IPS-NIHi7 (cell line): ENCODE measurements at regions not wholly inside any gene's neighbourhood (a gene's known extent, or its start where the extent isn't known, plus 50 kb on each side); places are given as distances from the start of the nearest gene placed in this dataset.
"Not testable (repeated sequence)": the region's sequence is repeated elsewhere in the genome, so short reads cannot be mapped to it uniquely, and the experiment has no call there.

ENCODE experiments used
- DNase-seq: peaks from one replicate; pipeline ENCODE4 v3.0.0; 2012; ENCODE audit warnings: mixed read lengths; ENCODE audit errors: extremely low spot score

DNA sequence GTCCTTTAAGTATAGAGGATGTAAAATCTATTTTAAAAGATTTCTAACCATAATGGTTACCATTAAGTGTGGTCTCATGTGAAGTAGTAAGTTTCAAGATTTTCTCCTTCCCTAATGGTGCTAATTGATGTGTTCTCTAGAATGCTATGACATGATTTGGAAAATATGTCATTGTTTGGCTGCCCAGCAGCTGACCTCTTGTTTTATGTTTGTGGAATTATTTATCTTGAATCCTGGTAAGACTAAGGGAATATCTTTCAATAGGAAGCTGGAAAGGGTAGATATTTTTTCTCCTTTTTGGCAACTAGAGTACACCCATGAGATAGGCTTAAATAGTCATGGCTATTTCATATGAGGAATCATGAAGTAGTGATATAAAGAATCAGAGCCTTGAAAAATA, 139.8 kb upstream of the CHODL start:
- DNase-seq = no peak

DNA sequence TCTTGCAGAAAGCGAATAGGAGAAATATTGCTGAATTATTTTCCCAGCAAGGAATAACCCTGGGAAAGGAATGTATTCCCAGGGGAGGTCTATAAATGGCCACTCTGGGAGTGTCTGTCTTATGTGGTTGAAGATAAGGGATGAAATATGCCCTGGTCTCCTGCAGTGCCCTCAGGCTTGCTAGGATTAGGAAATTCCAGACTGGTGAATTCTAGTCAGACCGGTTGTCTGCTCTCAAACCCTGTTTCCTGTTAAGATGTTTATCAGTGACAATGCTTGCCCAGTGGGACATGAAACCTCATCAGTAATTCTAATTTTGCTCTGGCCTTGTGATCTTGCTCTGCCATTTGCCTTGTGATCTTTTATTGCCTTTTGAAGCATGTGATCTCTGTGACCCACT, 148.2 kb upstream of the CHODL start:
- DNase-seq = not testable (repeated sequence)

DNA sequence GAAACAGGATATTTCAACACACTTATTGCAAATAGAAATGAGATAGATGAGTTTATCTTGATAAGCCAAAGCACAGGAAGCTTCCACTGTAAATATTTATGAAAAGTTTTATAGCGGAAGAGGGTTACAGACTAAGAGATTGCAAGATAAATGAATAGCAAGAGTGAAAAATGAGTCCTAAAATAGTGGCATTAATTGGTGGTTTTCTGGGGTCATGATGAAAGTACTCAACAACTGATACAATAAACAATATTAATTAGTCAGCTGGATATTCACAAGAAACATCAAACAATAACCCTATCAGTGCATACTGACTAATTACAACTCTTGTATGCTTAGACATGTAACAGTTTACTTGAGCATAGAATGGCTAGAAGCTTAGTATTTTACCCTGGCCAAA, 154.8 kb upstream of the CHODL start:
- DNase-seq = no peak

DNA sequence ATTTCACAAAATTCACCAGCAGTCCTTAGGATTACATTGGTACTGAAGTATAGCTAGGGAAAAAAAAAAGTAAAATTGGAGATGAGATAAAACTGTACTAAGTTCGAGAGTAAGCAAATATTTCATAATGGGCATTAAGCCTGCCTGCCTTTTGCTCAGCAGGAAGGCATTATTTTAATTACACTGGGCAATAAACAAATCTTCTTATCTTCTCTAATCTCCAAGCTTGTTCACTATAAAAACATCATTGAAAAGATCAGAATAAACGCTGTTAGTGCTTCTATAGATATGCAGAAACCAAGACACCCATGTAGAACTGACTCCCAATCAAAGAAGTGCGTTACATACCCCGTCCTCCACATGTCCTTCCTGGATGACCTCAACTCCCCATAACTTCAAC, 174.2 kb upstream of the CHODL start:
- no peak for DNase-seq

- no peak for DNase-seq
Measured at GRCh38 chr21:18069875-18070274, 174.8 kb upstream of the CHODL start.

DNA sequence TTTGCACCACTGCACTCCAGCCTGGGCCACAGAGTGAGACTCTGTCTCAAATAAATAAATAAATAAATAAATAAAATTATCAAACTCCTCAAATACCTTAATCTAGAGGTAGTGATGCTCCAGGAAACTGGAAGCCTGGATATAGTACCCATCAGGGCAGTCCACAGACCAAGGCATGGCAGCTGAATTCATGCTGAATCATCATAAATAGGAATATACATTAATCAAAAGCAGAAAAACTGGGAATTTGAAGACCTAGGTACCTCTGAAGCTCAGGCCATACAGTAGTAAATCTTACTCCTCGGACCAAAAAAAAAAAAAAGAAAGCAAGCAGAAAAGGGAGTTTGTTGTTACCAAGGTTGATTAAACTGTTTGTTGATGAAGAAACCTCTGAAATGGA, 184.2 kb upstream of the CHODL start:
- DNase-seq = no peak

- no peak for DNase-seq
Measured at GRCh38 chr21:18058731-18059398, 185.8 kb upstream of the CHODL start.

DNA sequence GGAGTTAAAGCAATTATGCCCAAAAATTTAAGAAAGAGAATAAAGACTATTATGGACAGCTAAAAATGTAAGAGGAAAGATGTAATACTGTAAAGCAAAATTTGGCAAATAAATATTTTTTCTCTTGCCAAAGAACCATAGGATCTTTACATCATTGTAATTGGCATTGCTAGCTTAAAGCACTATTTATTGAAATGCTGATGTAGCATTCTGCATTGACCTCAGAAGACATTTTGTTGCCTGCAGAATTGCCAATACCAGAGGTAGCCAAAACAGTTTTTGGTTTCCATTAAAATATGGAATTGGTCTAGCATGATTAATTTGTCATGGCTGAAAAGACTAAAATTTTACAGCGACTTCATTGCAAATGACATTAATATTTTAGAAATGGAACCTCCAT, 191.5 kb upstream of the CHODL start:
- no peak for DNase-seq

GRCh38 chr21:18049461-18049860, 195.2 kb upstream of the CHODL start:
- no peak for DNase-seq

- peak; percentile 41 for DNase-seq
Measured at GRCh38 chr21:18041012-18041411, 203.6 kb upstream of the CHODL start.

DNA sequence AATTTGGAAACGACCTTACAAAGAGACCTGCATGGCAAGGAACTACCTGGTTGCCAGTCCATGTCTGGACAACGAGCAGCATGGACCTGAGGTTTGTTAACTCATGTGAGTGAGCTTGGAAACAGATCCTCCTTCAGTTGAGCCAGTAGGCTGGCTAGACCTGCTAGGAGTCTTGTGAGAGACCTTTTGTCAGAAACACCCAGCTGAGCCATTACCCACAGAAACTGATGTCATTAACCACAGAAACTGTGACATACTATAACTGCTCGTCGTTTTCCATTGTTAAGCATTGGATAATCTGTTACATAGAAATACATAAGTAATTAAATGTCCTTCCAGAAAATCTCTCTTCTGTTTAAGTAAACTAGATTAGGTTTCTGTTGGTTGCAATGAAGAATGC, 211.1 kb upstream of the C21orf91 start:
- no peak for DNase-seq

DNA sequence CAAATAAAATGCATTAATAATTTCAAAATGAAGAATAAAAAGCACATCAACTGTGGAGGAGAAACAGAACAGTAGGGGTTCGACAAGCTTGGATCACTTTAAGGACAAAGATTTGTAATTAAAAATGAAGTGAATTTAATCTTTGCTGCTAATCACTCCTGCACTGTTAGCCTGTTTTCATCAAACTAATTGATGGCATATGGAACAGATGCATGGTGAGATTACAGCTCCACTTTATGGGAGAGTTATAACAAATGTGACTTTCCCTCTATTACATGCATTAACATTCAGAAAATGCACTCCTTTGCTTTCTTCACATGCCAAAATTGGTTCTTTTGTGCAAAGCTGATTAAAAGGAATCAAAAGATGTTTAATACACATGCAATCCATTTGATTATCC, 207.2 kb upstream of the C21orf91 start:
- DNase-seq = no peak

DNA sequence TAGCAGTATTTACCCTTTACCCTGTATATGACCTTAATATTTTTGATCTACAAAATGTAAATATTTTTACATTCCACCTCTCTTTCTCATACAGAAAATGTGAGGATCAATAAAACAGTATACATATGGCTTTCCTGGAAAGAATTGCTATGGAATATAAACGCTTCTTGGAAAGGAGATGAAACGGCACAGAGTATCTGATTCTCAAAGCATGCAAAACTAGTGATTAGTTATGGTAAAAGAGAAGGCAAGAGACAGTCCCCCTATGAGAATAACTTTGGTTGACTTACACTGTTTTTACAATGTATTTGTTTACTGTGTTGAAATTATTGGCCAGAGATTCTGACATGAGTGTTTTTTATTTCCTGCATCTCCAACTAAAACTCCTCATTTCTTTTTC, 204.6 kb upstream of the C21orf91 start:
- no peak for DNase-seq

- peak; percentile 12 for DNase-seq
Measured at GRCh38 chr21:18023157-18023556, 204.0 kb upstream of the C21orf91 start.

- no peak for DNase-seq
Measured at GRCh38 chr21:18007121-18007520, 188.0 kb upstream of the C21orf91 start.

GRCh38 chr21:18006691-18007090, 187.5 kb upstream of the C21orf91 start:
- DNase-seq = no peak

DNA sequence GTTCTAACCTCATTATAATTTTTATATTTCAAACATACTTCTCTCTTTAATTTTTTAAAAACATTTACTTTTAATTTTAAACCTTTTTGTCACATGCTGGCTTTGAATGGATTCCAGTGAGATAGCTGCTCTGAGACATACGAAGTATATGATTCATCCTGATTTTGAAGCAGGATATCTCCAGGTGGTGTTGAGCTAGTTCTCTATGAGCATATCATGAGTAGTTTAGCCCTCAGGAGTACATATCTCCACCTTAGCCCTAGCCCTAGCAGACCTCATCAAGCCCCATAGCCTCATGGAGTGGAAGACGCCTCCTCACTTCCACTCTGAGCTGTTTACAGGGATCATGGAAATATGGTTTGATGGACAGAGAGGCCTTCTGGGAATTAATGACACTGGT, 183.2 kb upstream of the C21orf91 start:
- DNase-seq = no peak

GRCh38 chr21:18000981-18001686, 182.0 kb upstream of the C21orf91 start:
- DNase-seq = no peak

GRCh38 chr21:17998599-17998998, 179.4 kb upstream of the C21orf91 start:
- not testable (repeated sequence) for DNase-seq

GRCh38 chr21:17989780-17990179, 170.6 kb upstream of the C21orf91 start:
- DNase-seq = no peak

DNA sequence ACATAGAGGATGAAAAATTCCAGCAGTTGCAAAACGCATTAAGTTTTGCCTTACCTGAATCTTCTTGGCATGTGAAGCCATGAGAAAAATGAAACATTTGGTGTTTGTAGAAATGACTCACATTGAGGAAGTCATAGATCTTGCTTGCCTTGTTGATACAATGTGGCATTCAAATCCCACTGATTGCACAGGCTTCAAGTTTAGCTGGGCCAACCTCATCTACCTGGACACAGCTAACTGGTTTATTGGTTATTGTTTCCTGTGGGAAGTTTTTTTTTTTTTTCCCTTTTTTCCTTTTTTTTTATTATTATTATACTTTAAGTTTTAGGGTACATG, 168.9 kb upstream of the C21orf91 start:
- no peak for DNase-seq

GRCh38 chr21:17987382-17988101, 168.4 kb upstream of the C21orf91 start:
- no peak for DNase-seq

- DNase-seq = no peak
Measured at GRCh38 chr21:17981060-17981740, 162.0 kb upstream of the C21orf91 start.
